Neural cell (in vitro differentiated cells): ENCODE measurements at regions not wholly inside any gene's neighbourhood (a gene's known extent, or its start where the extent isn't known, plus 50 kb on each side); places are given as distances from the start of the nearest gene placed in this dataset.

Experiments
- CTCF ChIP-seq: fragments of 450-650 bp; IDR thresholded peaks from 2 replicates; pipeline ENCODE4 v1.5.1; 2014; ENCODE audit warnings: antibody characterized with exemption, mild to moderate bottlenecking, moderate library complexity; ENCODE audit not compliant: poor library complexity, severe bottlenecking
- RAD21 ChIP-seq: fragments of 450-650 bp; conservative IDR thresholded peaks from 2 replicates; pipeline ENCODE4 v1.6.1; 2014; ENCODE audit warnings: antibody characterized with exemption, mild to moderate bottlenecking, moderate library complexity

- TF ChIP-seq CTCF (no peak), RAD21 (no peak)
Measured at GRCh38 chr11:98728421-98728820, 292.3 kb upstream of the CNTN5 start.
